ENCODE measurements at regions not wholly inside any gene's neighbourhood (a gene's known extent, or its start where the extent isn't known, plus 50 kb on each side); places are given as distances from the start of the nearest gene placed in this dataset.

DNA sequence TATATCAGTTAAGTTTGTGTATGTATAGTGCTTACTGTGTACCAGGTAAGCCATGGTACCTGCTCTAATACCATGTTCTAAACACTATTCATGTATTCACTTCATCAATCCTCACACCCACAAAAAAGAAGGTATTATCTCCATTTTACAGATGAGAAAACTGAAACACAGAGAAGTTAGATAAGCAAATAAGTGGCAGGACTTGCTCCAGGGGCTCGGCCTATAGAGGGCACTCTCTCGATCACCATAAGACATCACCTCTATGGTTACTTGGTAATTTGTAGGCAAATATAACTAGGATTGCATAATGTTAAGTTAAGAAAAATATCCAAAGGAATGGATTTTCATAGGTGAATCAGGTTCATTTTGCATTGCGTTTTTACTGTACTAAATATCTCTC is 118.1 kb upstream of the FN1 start:
- H4K5ac ChIP-seq (ENCODE audit: insufficient read length, low read depth, low read length): no peak overlapping the region
- H2BK120ac ChIP-seq (replicated peaks; ENCODE audit: low read depth, low read length): no peak overlapping the region
- H3K56ac ChIP-seq (replicated peaks; ENCODE audit: insufficient read length, low read depth, low read length): no peak overlapping the region
- H4K8ac ChIP-seq (ENCODE audit: extremely low read depth, insufficient read depth, low read length): no peak overlapping the region
- H3K23me2 ChIP-seq (ENCODE audit: low read depth, low read length): no peaks in the 10 kb centered on the region
- no peak overlapping the region for H2BK20ac ChIP-seq (ENCODE audit: low read length)
- FAIRE-seq: no peak
- H3K4me2 ChIP-seq (ENCODE audit: insufficient read depth in 1 of 2, low read depth in 2 of 2, low read length in 2 of 2): no peak overlapping the region
- H2BK15ac ChIP-seq (ENCODE audit: low read length): no peak overlapping the region
- no peak overlapping the region for H2BK12ac ChIP-seq (ENCODE audit: low read depth, low read length)
- no peak overlapping the region for H3K14ac ChIP-seq (ENCODE audit: insufficient read length)
- no peaks in the 10 kb centered on the region for H3K79me2 ChIP-seq (ENCODE audit: control insufficient read depth in 1 of 2, insufficient read depth in 2 of 2, low read length in 2 of 2)
- H3K27me3 ChIP-seq (replicated peaks in 1 of 4; ENCODE audit: control insufficient read depth in 3 of 4, extremely low read depth in 1 of 4, insufficient read depth in 3 of 4, low read length in 3 of 4): no peaks in the 10 kb centered on the region
- WGBS, 2 experiments (ENCODE audit: extremely low coverage in 1 of 2, insufficient coverage in 1 of 2, insufficient read length in 1 of 2, insufficient replicate concordance in 2 of 2, low coverage in 1 of 2, low lambda C conversion rate in 2 of 2, missing lambda C conversion rate in 1 of 2): 80% methylated on average over 3 of the region's 3 CpGs; no CpG with 5 or more reads in 1 of the 2 experiments
- CTCF ChIA-PET (ENCODE audit: partially characterized antibody): interaction anchor here (0.7 to 0.8 kb wide), 4 partner anchors 10 to 255 kb away, joined by 3 to 4 read pairs (median 3); no protein-coding TSS in a partner anchor
- no peaks in the 10 kb centered on the region for H3K9me3 ChIP-seq (ENCODE audit: insufficient read depth in 2 of 2, low read depth in 1 of 2, low read length in 1 of 2)
- H3K18ac ChIP-seq (ENCODE audit: extremely low read depth, low read length): no peak overlapping the region
- H4K20me1 ChIP-seq (replicated peaks in 1 of 2; ENCODE audit: control insufficient read depth in 1 of 2, insufficient read depth in 2 of 2, low read length in 2 of 2): no peaks in the 10 kb centered on the region
- H3K36me3 ChIP-seq (ENCODE audit: control insufficient read depth in 2 of 4, insufficient read depth in 4 of 4, low read length in 3 of 4): no peaks in the 10 kb centered on the region
- no peak overlapping the region for H2BK5ac ChIP-seq (ENCODE audit: low read depth, low read length)
- H2AK5ac ChIP-seq (ENCODE audit: low read depth, low read length): no peak overlapping the region
- no peaks in the 10 kb centered on the region for H3K79me1 ChIP-seq (ENCODE audit: low read depth, low read length)
- H3K4ac ChIP-seq (replicated peaks; ENCODE audit: insufficient read length, low read depth, low read length): no peak overlapping the region
- no peak overlapping the region for H2AFZ ChIP-seq (ENCODE audit: low read length)
- no peak for TF ChIP-seq PHF8 (conservative IDR thresholded peaks at IDR 0.05; ENCODE audit: low read depth, low read length)
- no peak for TF ChIP-seq SP4 (IDR thresholded peaks at IDR 0.05; ENCODE audit: low read length)
- no peak for TF ChIP-seq YY1 (IDR thresholded peaks at IDR 0.05; ENCODE audit: low read depth, low read length)
- no peak for TF ChIP-seq ZNF274 (IDR thresholded peaks at IDR 0.05; ENCODE audit: borderline replicate concordance, extremely low read depth, low read length)
- TF ChIP-seq, protein P1, sequence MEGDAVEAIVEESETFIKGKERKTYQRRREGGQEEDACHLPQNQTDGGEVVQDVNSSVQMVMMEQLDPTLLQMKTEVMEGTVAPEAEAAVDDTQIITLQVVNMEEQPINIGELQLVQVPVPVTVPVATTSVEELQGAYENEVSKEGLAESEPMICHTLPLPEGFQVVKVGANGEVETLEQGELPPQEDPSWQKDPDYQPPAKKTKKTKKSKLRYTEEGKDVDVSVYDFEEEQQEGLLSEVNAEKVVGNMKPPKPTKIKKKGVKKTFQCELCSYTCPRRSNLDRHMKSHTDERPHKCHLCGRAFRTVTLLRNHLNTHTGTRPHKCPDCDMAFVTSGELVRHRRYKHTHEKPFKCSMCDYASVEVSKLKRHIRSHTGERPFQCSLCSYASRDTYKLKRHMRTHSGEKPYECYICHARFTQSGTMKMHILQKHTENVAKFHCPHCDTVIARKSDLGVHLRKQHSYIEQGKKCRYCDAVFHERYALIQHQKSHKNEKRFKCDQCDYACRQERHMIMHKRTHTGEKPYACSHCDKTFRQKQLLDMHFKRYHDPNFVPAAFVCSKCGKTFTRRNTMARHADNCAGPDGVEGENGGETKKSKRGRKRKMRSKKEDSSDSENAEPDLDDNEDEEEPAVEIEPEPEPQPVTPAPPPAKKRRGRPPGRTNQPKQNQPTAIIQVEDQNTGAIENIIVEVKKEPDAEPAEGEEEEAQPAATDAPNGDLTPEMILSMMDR (IDR thresholded peaks at IDR 0.05; ENCODE audit: control extremely low read depth in 1 of 3, insufficient read depth in 1 of 3, low read depth in 1 of 3, low read length in 3 of 3): peak in 2 of 3 experiments; percentile 7 to 47; a peak in 3 of 4 replicates
- TF ChIP-seq KDM1A (IDR thresholded peaks at IDR 0.05; ENCODE audit: borderline replicate concordance, low read length): 0 out of 2 replicates have a peak, but pooled peaks have one; percentile 40
- TF ChIP-seq RAD21 (IDR thresholded peaks at IDR 0.05 in 1 of 2, conservative IDR thresholded peaks at IDR 0.05 in 1 of 2; ENCODE audit: low read depth in 2 of 2, low read length in 2 of 2): peak; percentile 10 to 24; a peak in 1 of 4 replicates
- POLR2A ChIA-PET (ENCODE audit: partially characterized antibody): no interaction called here
- H3K27ac ChIP-seq (ENCODE audit: low read depth, low read length): no peak overlapping the region
- no peak for DNase-seq (ENCODE audit: low read depth in 1 of 2, low spot score in 2 of 2)
- no peak overlapping the region for H3K23ac ChIP-seq (ENCODE audit: insufficient read length)
- H3K4me3 ChIP-seq (ENCODE audit: extremely low read depth in 1 of 4, insufficient read depth in 2 of 4, low read depth in 3 of 4, low read length in 4 of 4): no peak overlapping the region
- no peak overlapping the region for H3K9ac ChIP-seq (replicated peaks in 1 of 4; ENCODE audit: extremely low read depth in 1 of 4, low read depth in 3 of 4, low read length in 3 of 4)
- H3K4me1 ChIP-seq (replicated peaks in 1 of 4; ENCODE audit: control insufficient read depth in 3 of 4, insufficient read depth in 4 of 4, low read length in 3 of 4): no peaks in the 10 kb centered on the region
- no peak overlapping the region for H4K91ac ChIP-seq (replicated peaks; ENCODE audit: insufficient read length, low read length)

Data from H1 (cell line).